Nephron progenitor cell (in vitro differentiated cells): ENCODE measurements at regions not wholly inside any gene's neighbourhood (a gene's known extent, or its start where the extent isn't known, plus 50 kb on each side); places are given as distances from the start of the nearest gene placed in this dataset.
A peak's percentile ranks its signal among the peaks of the same experiment; 100 is the strongest.

Experiments
- DNase-seq: peaks from one replicate; pipeline ENCODE4 v3.0.0; 2021
- H3K27ac Mint-ChIP-seq: 2 replicates; pipeline ENCODE4 v1.8.0; 2021; ENCODE audit warnings: mild to moderate bottlenecking, moderate library complexity, mixed read lengths
- H3K27me3 Mint-ChIP-seq: 2 replicates; pipeline ENCODE4 v1.8.0; 2021; ENCODE audit warnings: mild to moderate bottlenecking, low read depth, mixed read lengths; ENCODE audit not compliant: poor library complexity
- H3K36me3 Mint-ChIP-seq: 2 replicates; pipeline ENCODE4 v1.8.0; 2021; ENCODE audit warnings: low read depth, mixed read lengths
- H3K4me1 Mint-ChIP-seq: 2 replicates; pipeline ENCODE4 v1.8.0; 2021; ENCODE audit warnings: mixed read lengths
- H3K4me3 Mint-ChIP-seq: 2 replicates; pipeline ENCODE4 v1.8.0; 2021; ENCODE audit warnings: mild to moderate bottlenecking, moderate library complexity, mixed read lengths
- H3K9me3 Mint-ChIP-seq: 2 replicates; pipeline ENCODE4 v1.8.0; 2021; ENCODE audit warnings: mild to moderate bottlenecking, moderate library complexity, mixed read lengths
- CTCF ChIP-seq: fragments of 200-600 bp; sonication (generic); IDR thresholded peaks from 2 replicates; pipeline ENCODE4 v1.5.0; 2021; ENCODE audit warnings: antibody characterized with exemption

- no peak for TF ChIP-seq CTCF
- Mint-ChIP-seq H3K27ac (no peak overlapping the region), H3K36me3 (peaks cover 10% of the 10 kb centered on the region), H3K4me3 (no peak overlapping the region), H3K4me1 (peaks cover 3% of the 10 kb centered on the region), H3K27me3 (no peaks in the 10 kb centered on the region), H3K9me3 (peaks cover 36% of the 10 kb centered on the region)
- no peak for DNase-seq
Observed at GRCh38 chr10:105707603-105708002, 1066.5 kb downstream of the SORCS3 start.

- no peak for DNase-seq
- Mint-ChIP-seq H3K27me3 (no peaks in the 10 kb centered on the region), H3K36me3 (peaks cover 10% of the 10 kb centered on the region), H3K4me3 (no peak overlapping the region), H3K9me3 (peaks cover 32% of the 10 kb centered on the region), H3K4me1 (no peaks in the 10 kb centered on the region), H3K27ac (no peak overlapping the region)
- no peak for TF ChIP-seq CTCF
Observed at GRCh38 chr10:105706281-105707026, 1065.4 kb downstream of the SORCS3 start.

DNA sequence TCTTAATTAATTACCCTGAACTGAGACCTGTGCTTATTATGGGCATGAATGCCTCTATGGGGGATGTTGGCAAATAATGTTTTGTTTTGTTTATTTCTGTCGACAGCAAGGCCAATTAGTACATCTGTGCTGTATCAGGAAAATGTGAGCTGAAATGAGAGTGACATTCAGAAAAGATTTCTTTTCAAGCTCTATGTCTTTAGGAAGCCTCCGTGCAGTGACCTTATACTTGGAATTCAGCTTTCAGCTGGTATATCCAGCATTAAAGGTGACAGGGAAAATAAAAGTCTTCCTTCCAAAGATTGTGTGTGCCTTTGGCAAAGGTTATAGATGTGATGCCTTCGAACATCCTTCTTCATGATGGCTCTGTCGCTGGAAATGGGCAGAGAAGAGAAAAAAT is 1061.1 kb downstream of the SORCS3 start:
- no peak overlapping the region for H3K4me3 Mint-ChIP-seq
- no peak for TF ChIP-seq CTCF
- H3K4me1 Mint-ChIP-seq: peaks cover 11% of the 10 kb centered on the region
- H3K36me3 Mint-ChIP-seq: no peaks in the 10 kb centered on the region
- no peak overlapping the region for H3K27ac Mint-ChIP-seq
- H3K9me3 Mint-ChIP-seq: peaks cover 4% of the 10 kb centered on the region
- no peak for DNase-seq
- peaks cover 5% of the 10 kb centered on the region for H3K27me3 Mint-ChIP-seq

- DNase-seq: no peak
- TF ChIP-seq CTCF: no peak
- no peak overlapping the region for H3K4me3 Mint-ChIP-seq
- peaks cover 5% of the 10 kb centered on the region for H3K27me3 Mint-ChIP-seq
- H3K36me3 Mint-ChIP-seq: no peaks in the 10 kb centered on the region
- no peaks in the 10 kb centered on the region for H3K9me3 Mint-ChIP-seq
- H3K4me1 Mint-ChIP-seq: peaks cover 11% of the 10 kb centered on the region
- H3K27ac Mint-ChIP-seq: no peak overlapping the region
Observed at GRCh38 chr10:105700218-105700617, 1059.1 kb downstream of the SORCS3 start.

- no peaks in the 10 kb centered on the region for H3K36me3 Mint-ChIP-seq
- no peak overlapping the region for H3K4me3 Mint-ChIP-seq
- no peaks in the 10 kb centered on the region for H3K9me3 Mint-ChIP-seq
- no peak overlapping the region for H3K27ac Mint-ChIP-seq
- DNase-seq: no peak
- H3K27me3 Mint-ChIP-seq: peaks cover 5% of the 10 kb centered on the region
- TF ChIP-seq CTCF: no peak
- H3K4me1 Mint-ChIP-seq: peaks cover 11% of the 10 kb centered on the region
Observed at GRCh38 chr10:105699504-105699903, 1058.4 kb downstream of the SORCS3 start.

GRCh38 chr10:105698592-105698991 is 1057.5 kb downstream of the SORCS3 start:
- Mint-ChIP-seq H3K4me3 (no peak overlapping the region), H3K36me3 (no peaks in the 10 kb centered on the region), H3K27me3 (peaks cover 5% of the 10 kb centered on the region), H3K4me1 (peaks cover 11% of the 10 kb centered on the region), H3K9me3 (no peaks in the 10 kb centered on the region), H3K27ac (peak overlapping the region; percentile 2)
- TF ChIP-seq CTCF: no peak
- DNase-seq: no peak
